PC-9 (cell line): ENCODE measurements at regions not wholly inside any gene's neighbourhood (a gene's known extent, or its start where the extent isn't known, plus 50 kb on each side); places are given as distances from the start of the nearest gene placed in this dataset.

Source experiments
- BruUV-seq: library from RNA; stranded (reverse); fragments of 400-500 nt; replicated peaks from 2 replicates; lab custom pipeline; 2021; lab: Mats Ljungman, UMichigan
- CTCF ChIA-PET: fragments of 300-600 bp; sonication (Branson Sonifier 250); formaldehyde crosslinking; loops from one replicate; lab custom pipeline; 2022; ENCODE audit warnings: antibody characterized with exemption; lab: Charles Lee
- POLR2A ChIA-PET: fragments of 300-600 bp; sonication (Branson Sonifier 250); formaldehyde crosslinking; loops from one replicate; lab custom pipeline; 2022; ENCODE audit warnings: antibody characterized with exemption; ENCODE audit not compliant: unreplicated experiment; lab: Charles Lee
- DNase-seq, 2 experiments: peaks; one replicate each; pipeline versions ENCODE4 v3.0.0 to v3.0.0-alpha.2; 2015 to 2022; ENCODE audit warnings: mixed read lengths in 1 of 2
- H2AFZ ChIP-seq: fragments of 200-600 bp; sonication (generic); 2 replicates; pipeline ENCODE4 v1.8.1; 2017; ENCODE audit warnings: antibody characterized with exemption
- H3F3A ChIP-seq: fragments of 200-600 bp; sonication (generic); 2 replicates; pipeline ENCODE4 v1.8.1; 2017; ENCODE audit warnings: antibody characterized with exemption, mild to moderate bottlenecking, low read depth; ENCODE audit not compliant: insufficient read depth
- H3K27ac ChIP-seq: fragments of 200-600 bp; sonication (generic); 2 replicates; pipeline ENCODE4 v1.6.1; 2016; ENCODE audit warnings: mixed run types
- H3K27me3 ChIP-seq: fragments of 200-600 bp; sonication (generic); 2 replicates; pipeline ENCODE4 v1.6.1; 2016; ENCODE audit warnings: low read depth, mixed run types; ENCODE audit not compliant: insufficient read depth
- H3K36me3 ChIP-seq: fragments of 200-600 bp; sonication (generic); 2 replicates; pipeline ENCODE4 v1.6.1; 2016; ENCODE audit warnings: low read depth, mixed run types
- H3K4me1 ChIP-seq: fragments of 200-600 bp; sonication (generic); replicated peaks from 2 replicates; pipeline ENCODE4 v1.6.1; 2016; ENCODE audit warnings: mixed run types; ENCODE audit not compliant: insufficient read depth
- H3K4me2 ChIP-seq: fragments of 200-600 bp; sonication (generic); 2 replicates; pipeline ENCODE4 v1.6.1; 2017; ENCODE audit warnings: mixed run types
- H3K4me3 ChIP-seq: fragments of 200-600 bp; sonication (generic); 2 replicates; pipeline ENCODE4 v1.6.1; 2016; ENCODE audit warnings: mixed run types
- H3K79me2 ChIP-seq: fragments of 200-600 bp; sonication (generic); 2 replicates; pipeline ENCODE4 v1.6.1; 2017; ENCODE audit warnings: low read depth, mixed run types
- H3K9me2 ChIP-seq: fragments of 200-600 bp; sonication (generic); 2 replicates; pipeline ENCODE4 v1.8.1; 2017; ENCODE audit warnings: mild to moderate bottlenecking; ENCODE audit not compliant: insufficient read depth
- H3K9me3 ChIP-seq: fragments of 200-600 bp; sonication (generic); 2 replicates; pipeline ENCODE4 v1.8.1; 2016; ENCODE audit warnings: low read depth; ENCODE audit not compliant: insufficient read depth
- H4K20me1 ChIP-seq: fragments of 200-600 bp; sonication (generic); 2 replicates; pipeline ENCODE4 v1.8.1; 2017; ENCODE audit not compliant: insufficient read depth
- EZH2 ChIP-seq: fragments of 200-600 bp; sonication (generic); IDR thresholded peaks from 2 replicates; pipeline ENCODE4 v1.8.0; 2017; ENCODE audit warnings: antibody characterized with exemption, low read depth
- intact Hi-C: fragments of 100-400 bp; cut with micrococcal nuclease; formaldehyde crosslinking; loops from one replicate; pipeline ENCODE4 v1.10.0; 2022; ENCODE audit not compliant: unreplicated experiment
- TF ChIP-seq, protein P1 (sequence below): fragments of 200-600 bp; sonication (generic); conservative IDR thresholded peaks from 2 replicates; pipeline ENCODE4 v1.6.1; 2017; ENCODE audit warnings: mixed run types, antibody characterized with exemption, mild to moderate bottlenecking, moderate library complexity

DNA sequence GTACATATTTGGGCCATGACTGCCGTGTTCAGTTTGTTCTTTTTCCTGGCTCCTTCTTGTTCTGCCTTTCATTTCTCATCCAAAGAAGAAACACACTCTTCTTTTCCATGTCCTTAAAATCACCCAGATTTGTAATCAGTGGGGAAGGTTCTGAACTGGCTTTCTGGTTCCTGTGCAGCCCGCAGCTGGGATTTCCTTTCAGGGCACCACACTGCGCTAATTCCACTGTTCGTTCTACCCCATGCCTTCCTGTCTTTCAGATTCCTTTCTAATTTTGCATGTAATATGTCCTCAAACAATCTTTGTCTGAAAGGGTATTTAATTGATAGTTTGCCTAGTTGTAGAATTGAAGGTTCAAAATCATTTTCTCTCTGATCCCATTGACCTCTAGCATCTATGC lies 94.1 kb downstream of the HS1BP3 start:
- no peak overlapping the region for H3K4me2 ChIP-seq
- no peaks in the 10 kb centered on the region for H3K27me3 ChIP-seq
- DNase-seq, result no peak
- peaks cover 2% of the 10 kb centered on the region for H3K4me1 ChIP-seq
- intact Hi-C loops, result no loop called here
- POLR2A ChIA-PET, result interaction anchor here (0.6 kb wide), 1 partner anchor 92 kb away, joined by 5 read pairs; no protein-coding TSS in a partner anchor
- no peaks in the 10 kb centered on the region for H3F3A ChIP-seq
- H3K4me3 ChIP-seq, result no peak overlapping the region
- TF ChIP-seq, protein P1, sequence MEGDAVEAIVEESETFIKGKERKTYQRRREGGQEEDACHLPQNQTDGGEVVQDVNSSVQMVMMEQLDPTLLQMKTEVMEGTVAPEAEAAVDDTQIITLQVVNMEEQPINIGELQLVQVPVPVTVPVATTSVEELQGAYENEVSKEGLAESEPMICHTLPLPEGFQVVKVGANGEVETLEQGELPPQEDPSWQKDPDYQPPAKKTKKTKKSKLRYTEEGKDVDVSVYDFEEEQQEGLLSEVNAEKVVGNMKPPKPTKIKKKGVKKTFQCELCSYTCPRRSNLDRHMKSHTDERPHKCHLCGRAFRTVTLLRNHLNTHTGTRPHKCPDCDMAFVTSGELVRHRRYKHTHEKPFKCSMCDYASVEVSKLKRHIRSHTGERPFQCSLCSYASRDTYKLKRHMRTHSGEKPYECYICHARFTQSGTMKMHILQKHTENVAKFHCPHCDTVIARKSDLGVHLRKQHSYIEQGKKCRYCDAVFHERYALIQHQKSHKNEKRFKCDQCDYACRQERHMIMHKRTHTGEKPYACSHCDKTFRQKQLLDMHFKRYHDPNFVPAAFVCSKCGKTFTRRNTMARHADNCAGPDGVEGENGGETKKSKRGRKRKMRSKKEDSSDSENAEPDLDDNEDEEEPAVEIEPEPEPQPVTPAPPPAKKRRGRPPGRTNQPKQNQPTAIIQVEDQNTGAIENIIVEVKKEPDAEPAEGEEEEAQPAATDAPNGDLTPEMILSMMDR, result no peak
- no peak for TF ChIP-seq EZH2
- no peak overlapping the region for H2AFZ ChIP-seq
- H4K20me1 ChIP-seq, result no peaks in the 10 kb centered on the region
- H3K79me2 ChIP-seq, result no peaks in the 10 kb centered on the region
- no peak overlapping the region for H3K27ac ChIP-seq
- no TSS peak for BruUV-seq
- CTCF ChIA-PET, result no interaction called here
- no peaks in the 10 kb centered on the region for H3K9me3 ChIP-seq
- H3K36me3 ChIP-seq, result no peaks in the 10 kb centered on the region
- H3K9me2 ChIP-seq, result no peaks in the 10 kb centered on the region

DNA sequence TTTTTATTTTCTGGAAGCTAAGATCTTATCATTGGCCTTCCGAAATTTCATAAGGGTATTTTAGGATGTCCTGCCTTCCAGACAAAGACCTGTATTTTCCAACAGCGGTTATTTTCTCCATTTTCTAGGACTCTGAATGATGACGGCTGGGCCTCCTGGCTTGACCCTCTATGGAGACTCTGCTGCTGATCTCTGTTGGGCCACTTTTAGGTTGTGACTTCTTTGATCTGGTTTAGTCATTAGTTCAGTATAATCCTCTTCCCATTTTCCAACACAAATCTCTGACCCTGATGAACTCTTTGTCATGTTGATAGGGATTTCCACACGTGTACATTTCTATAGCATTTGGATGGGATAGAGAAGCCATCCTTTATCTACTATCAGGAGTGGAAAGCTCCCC lies 93.7 kb downstream of the HS1BP3 start:
- BruUV-seq, result no TSS peak
- H3K27ac ChIP-seq, result no peak overlapping the region
- H3K36me3 ChIP-seq, result no peaks in the 10 kb centered on the region
- no peaks in the 10 kb centered on the region for H4K20me1 ChIP-seq
- peaks cover 6% of the 10 kb centered on the region for H3K4me1 ChIP-seq
- intact Hi-C loops, result no loop called here
- no peak overlapping the region for H3K4me2 ChIP-seq
- H3K9me2 ChIP-seq, result no peaks in the 10 kb centered on the region
- no peak for TF ChIP-seq EZH2
- TF ChIP-seq, protein P1, result no peak
- no peaks in the 10 kb centered on the region for H3K79me2 ChIP-seq
- no peaks in the 10 kb centered on the region for H3F3A ChIP-seq
- H3K27me3 ChIP-seq, result no peaks in the 10 kb centered on the region
- CTCF ChIA-PET, result no interaction called here
- no peaks in the 10 kb centered on the region for H3K9me3 ChIP-seq
- no peak overlapping the region for H3K4me3 ChIP-seq
- no peak for DNase-seq
- POLR2A ChIA-PET, result no interaction called here
- no peak overlapping the region for H2AFZ ChIP-seq

DNA sequence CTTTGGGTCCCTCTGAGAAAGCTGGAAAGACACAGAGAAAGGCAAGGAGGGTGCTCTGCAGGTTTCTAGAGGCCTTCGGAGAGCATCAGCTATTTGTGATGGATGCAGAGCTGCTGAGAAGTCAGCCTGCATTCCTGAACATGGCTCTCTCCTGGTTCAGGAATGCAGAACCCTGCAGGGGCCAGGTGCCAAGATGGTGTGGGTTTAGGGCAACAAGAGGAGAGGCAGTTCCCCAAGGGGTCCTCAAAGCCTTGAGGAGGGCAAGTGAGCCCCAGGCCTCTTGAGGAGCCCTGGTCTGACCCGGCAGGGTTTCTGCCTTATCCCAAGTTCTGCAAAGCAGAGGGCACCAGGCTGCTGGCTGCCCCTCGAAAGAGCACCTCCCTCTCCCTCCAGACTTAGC lies 93.3 kb downstream of the HS1BP3 start:
- no peak overlapping the region for H3K4me2 ChIP-seq
- no peak overlapping the region for H3K4me3 ChIP-seq
- H3K27me3 ChIP-seq, result no peaks in the 10 kb centered on the region
- no peaks in the 10 kb centered on the region for H3F3A ChIP-seq
- no peak overlapping the region for H3K27ac ChIP-seq
- H4K20me1 ChIP-seq, result no peaks in the 10 kb centered on the region
- intact Hi-C loops, result no loop called here
- H3K79me2 ChIP-seq, result no peaks in the 10 kb centered on the region
- no peak overlapping the region for H2AFZ ChIP-seq
- TF ChIP-seq, protein P1, result no peak
- no peak for TF ChIP-seq EZH2
- H3K9me3 ChIP-seq, result no peaks in the 10 kb centered on the region
- ChIA-PET CTCF (no interaction called here), POLR2A (no interaction called here)
- no peaks in the 10 kb centered on the region for H3K9me2 ChIP-seq
- no peak for DNase-seq
- peaks cover 6% of the 10 kb centered on the region for H3K4me1 ChIP-seq
- no peaks in the 10 kb centered on the region for H3K36me3 ChIP-seq
- BruUV-seq, result no TSS peak
